Upper lobe of left lung (tissue), 4 donors: ENCODE measurements at regions not wholly inside any gene's neighbourhood (a gene's known extent, or its start where the extent isn't known, plus 50 kb on each side); places are given as distances from the start of the nearest gene placed in this dataset.

ENCODE experiments used
- EP300 ChIP-seq, 4 donors: sonication (generic); formaldehyde crosslinking; IDR thresholded peaks; one replicate each; pipeline ENCODE4 v1.5.1; 2017; ENCODE audit warnings: antibody characterized with exemption in 4 of 4, control low read depth in 2 of 4
- POLR2A ChIP-seq, 4 donors: fragments of 450-650 bp; IDR thresholded peaks; one replicate each; pipeline ENCODE4 v1.5.1; 2016 to 2017; ENCODE audit warnings: antibody characterized with exemption in 4 of 4, mild to moderate bottlenecking in 2 of 4
- POLR2AphosphoS5 ChIP-seq, 2 donors: sonication (generic); formaldehyde crosslinking; IDR thresholded peaks; one replicate each; pipeline ENCODE4 v1.5.1; 2017; ENCODE audit warnings: antibody characterized with exemption in 2 of 2
- TF ChIP-seq, protein P1 (sequence below), 6 experiments: fragments of 450-650 bp in 4 of 6; fragments of 200-600 bp in 2 of 6; sonication (generic) in 2 of 6; IDR thresholded peaks; one replicate each; pipeline ENCODE4 v1.5.1; 2016 to 2019; ENCODE audit warnings: antibody characterized with exemption in 6 of 6

GRCh38 chr3:193865339-193865738, 270.6 kb upstream of the HES1 start:
- TF ChIP-seq, protein P1, sequence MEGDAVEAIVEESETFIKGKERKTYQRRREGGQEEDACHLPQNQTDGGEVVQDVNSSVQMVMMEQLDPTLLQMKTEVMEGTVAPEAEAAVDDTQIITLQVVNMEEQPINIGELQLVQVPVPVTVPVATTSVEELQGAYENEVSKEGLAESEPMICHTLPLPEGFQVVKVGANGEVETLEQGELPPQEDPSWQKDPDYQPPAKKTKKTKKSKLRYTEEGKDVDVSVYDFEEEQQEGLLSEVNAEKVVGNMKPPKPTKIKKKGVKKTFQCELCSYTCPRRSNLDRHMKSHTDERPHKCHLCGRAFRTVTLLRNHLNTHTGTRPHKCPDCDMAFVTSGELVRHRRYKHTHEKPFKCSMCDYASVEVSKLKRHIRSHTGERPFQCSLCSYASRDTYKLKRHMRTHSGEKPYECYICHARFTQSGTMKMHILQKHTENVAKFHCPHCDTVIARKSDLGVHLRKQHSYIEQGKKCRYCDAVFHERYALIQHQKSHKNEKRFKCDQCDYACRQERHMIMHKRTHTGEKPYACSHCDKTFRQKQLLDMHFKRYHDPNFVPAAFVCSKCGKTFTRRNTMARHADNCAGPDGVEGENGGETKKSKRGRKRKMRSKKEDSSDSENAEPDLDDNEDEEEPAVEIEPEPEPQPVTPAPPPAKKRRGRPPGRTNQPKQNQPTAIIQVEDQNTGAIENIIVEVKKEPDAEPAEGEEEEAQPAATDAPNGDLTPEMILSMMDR (IDR thresholded peaks at IDR 0.05): no peak
- TF ChIP-seq POLR2AphosphoS5 (IDR thresholded peaks at IDR 0.05): no peak
- no peak for TF ChIP-seq POLR2A (IDR thresholded peaks at IDR 0.05)
- TF ChIP-seq EP300 (IDR thresholded peaks at IDR 0.05): no peak
